ENCODE measurements at regions not wholly inside any gene's neighbourhood (a gene's known extent, or its start where the extent isn't known, plus 50 kb on each side); places are given as distances from the start of the nearest gene placed in this dataset.

DNA sequence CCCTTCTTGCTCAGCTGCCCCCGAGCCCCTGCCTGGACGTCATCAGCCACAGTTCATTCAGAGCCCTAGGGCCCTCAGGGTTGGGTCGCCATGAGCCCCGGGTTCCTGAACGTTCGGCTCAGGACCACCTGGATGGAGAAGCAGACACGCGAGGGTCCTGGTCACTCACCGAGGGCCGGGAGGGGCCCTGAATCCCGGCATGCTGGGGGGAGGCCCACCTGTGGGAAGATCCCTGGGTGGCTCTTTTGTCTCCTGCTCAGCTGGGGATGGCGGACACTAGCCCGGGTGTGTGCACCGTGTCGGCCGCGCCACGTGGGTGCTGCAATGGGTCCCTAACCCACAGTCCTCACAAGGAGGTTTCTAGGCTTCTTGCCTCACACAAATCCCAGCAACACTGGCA lies 78.1 kb upstream of the TTC34 start:
- no peak for DNase-seq (ENCODE audit: low spot score)
- TF ChIP-seq, protein P1, sequence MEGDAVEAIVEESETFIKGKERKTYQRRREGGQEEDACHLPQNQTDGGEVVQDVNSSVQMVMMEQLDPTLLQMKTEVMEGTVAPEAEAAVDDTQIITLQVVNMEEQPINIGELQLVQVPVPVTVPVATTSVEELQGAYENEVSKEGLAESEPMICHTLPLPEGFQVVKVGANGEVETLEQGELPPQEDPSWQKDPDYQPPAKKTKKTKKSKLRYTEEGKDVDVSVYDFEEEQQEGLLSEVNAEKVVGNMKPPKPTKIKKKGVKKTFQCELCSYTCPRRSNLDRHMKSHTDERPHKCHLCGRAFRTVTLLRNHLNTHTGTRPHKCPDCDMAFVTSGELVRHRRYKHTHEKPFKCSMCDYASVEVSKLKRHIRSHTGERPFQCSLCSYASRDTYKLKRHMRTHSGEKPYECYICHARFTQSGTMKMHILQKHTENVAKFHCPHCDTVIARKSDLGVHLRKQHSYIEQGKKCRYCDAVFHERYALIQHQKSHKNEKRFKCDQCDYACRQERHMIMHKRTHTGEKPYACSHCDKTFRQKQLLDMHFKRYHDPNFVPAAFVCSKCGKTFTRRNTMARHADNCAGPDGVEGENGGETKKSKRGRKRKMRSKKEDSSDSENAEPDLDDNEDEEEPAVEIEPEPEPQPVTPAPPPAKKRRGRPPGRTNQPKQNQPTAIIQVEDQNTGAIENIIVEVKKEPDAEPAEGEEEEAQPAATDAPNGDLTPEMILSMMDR (IDR thresholded peaks at IDR 0.05), result no peak
- no peak for ATAC-seq (ENCODE audit: low FRiP score)

DNA sequence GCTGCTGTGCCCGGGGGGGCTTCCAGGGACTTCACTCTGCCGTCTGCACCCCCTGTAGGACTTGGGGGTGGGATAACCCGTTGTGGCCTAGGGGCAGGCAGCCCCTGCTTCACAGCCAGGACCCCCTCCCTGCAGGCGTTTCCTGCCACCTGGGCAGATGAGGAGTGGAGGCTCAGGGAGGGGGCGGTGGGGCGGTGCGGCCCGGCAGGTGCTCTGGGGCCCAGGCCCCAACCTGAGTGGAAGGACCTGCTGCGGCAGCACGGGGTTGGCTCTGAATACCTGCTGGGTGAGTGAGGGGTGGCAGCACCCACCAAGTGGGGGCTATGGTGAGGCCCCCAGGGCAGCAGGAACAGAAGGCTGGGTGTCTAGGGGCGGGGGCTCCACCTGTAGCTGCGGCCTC lies 78.6 kb upstream of the TTC34 start:
- no peak for ATAC-seq (ENCODE audit: low FRiP score)
- DNase-seq (ENCODE audit: low spot score), result no peak
- TF ChIP-seq, protein P1 (IDR thresholded peaks at IDR 0.05), result no peak

- DNase-seq (ENCODE audit: low spot score), result no peak
- TF ChIP-seq, protein P1 (IDR thresholded peaks at IDR 0.05), result no peak
- no peak for ATAC-seq (ENCODE audit: low FRiP score)
Observed at GRCh38 chr1:2880812-2881295, 79.4 kb upstream of the TTC34 start.

DNA sequence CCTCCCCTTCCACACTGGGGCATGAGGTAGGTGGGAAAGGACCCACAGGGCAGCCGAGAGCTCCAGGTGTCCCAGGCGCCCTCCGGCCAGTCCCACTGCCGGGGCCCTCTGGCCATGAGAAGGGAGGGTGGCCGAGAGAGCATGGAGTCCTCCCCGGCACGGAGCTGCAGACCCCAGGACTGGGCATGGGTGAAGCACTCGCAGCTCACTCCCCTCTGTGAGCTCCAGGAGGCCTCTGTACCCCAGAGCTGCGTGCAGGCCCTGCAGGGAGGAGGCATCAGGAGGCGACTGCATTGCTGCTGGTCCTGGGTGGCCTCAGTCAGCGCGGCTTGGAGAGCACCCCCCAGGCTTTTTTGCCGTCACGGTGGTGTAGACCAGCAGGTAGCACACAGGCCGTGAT lies 80.1 kb upstream of the TTC34 start:
- TF ChIP-seq, protein P1 (IDR thresholded peaks at IDR 0.05), result no peak

DNA sequence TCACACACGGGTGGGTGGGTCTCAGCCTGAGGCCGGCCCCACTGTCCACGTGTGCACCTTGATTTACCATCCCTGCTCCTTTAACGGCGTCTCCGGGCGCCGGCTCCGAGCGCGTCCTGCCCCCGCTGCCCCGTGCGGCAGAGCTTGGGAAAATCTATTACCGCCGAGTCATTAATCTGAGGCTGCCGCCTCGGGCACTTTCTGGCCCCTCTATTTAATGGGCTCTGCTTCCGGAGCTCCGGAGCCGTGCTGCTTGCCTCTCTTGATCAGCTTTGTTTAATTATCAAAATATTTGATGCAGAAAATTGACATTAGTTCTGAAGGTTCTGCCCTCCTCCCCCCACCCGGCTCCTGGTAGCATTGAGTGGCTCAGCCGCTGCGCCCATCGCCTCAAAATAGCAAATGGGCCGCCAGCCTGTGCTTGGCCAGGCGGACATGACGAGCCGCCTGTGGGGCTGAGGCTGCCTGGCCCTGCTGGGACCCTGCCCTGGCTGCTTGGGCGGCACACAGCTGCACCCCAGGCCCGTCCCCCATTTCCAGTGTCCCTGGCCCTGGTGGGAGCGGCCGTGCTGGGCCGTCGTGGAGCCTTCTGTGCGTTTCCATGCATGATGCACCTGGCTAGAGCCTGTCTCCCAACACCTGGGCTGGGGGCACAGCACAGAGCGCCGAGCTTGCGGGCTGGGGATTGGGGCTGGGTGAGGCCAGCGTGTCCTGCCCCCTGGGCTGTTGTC lies 81.6 kb upstream of the TTC34 start:
- TF ChIP-seq, protein P1 (IDR thresholded peaks at IDR 0.05), result no peak
- ATAC-seq (ENCODE audit: low FRiP score) (no peak), DNase-seq (ENCODE audit: low spot score) (no peak)

More for the DNA sequence above, 80.1 kb upstream of the TTC34 start:
- ATAC-seq (ENCODE audit: low FRiP score), result no peak
- DNase-seq (ENCODE audit: low spot score), result no peak

GRCh38 chr1:2885001-2885400 lies 83.5 kb upstream of the TTC34 start:
- TF ChIP-seq, protein P1 (IDR thresholded peaks at IDR 0.05), result no peak
- no peak for ATAC-seq (ENCODE audit: low FRiP score)
- no peak for DNase-seq (ENCODE audit: low spot score)

GRCh38 chr1:2886631-2887030 lies 85.1 kb upstream of the TTC34 start:
- DNase-seq (ENCODE audit: low spot score) (no peak), ATAC-seq (ENCODE audit: low FRiP score) (no peak)
- TF ChIP-seq, protein P1 (IDR thresholded peaks at IDR 0.05), result no peak
